B cell (primary cell): ENCODE measurements at regions not wholly inside any gene's neighbourhood (a gene's known extent, or its start where the extent isn't known, plus 50 kb on each side); places are given as distances from the start of the nearest gene placed in this dataset.
"Not testable (repeated sequence)": the region's sequence is repeated elsewhere in the genome, so short reads cannot be mapped to it uniquely, and the experiment has no call there.

Experiments
- CTCF ChIP-seq: fragments of 200-600 bp; IDR thresholded peaks from one replicate; pipeline ENCODE4 v1.8.0; 2022; ENCODE audit warnings: antibody characterized with exemption, mild to moderate bottlenecking
- EZH2 ChIP-seq: IDR thresholded peaks from 2 replicates; pipeline ENCODE4 v1.6.1; 2012; ENCODE audit warnings: borderline replicate concordance, low read depth, mild to moderate bottlenecking, moderate library complexity, low read length; ENCODE audit not compliant: insufficient read depth, poor library complexity, severe bottlenecking

GRCh38 chr1:218015106-218015505 lies 270.0 kb upstream of the RRP15 start:
- TF ChIP-seq CTCF, EZH2: not testable (repeated sequence)
